ENCODE measurements at regions not wholly inside any gene's neighbourhood (a gene's known extent, or its start where the extent isn't known, plus 50 kb on each side); places are given as distances from the start of the nearest gene placed in this dataset.

DNA sequence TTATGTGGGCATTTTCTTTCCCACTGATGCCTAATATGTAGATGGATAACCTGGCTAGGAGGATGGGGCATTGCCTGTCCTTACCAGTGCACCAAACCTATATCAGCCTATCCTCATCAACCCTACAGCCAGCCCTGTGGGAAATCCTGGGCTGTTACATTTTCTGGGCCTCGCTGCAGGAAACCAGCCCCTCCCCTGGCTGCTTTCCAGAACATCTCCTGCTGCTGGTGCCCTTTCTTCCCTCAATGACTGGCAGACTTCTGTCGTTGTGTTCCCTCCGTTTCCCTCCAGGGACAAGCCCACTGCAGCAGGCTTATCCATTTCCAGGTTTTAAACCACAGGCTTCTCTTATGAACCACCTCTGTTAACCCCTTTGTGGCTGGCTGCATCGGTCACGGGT lies 486.1 kb upstream of the COBL start:
- DNase-seq (ENCODE audit: low read depth, low spot score) = no peak

DNA sequence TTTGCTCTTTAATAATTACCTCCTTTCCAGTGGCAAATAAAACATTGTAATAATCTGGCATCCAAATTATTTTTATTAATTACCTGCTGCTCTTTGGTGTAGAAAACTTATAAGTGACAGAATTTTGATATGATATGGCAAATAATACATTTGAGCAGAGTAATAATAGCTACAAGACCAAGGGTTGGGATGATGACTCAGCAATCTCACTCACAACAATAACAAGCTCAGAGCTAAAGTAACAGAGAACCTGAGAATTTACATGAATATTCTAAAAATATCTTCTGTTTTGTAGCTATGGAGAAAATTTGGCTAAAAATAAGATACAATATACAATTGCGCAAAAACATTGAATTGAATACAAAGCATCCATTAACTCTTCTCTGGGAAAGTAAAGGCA lies 480.8 kb upstream of the COBL start:
- DNase-seq (ENCODE audit: low read depth, low spot score) = no peak

- no peak for DNase-seq (ENCODE audit: low read depth, low spot score)
These were observed 476.2 kb upstream of the COBL start for GRCh38 chr7:51792796-51793195.

GRCh38 chr7:51789489-51789888 lies 472.9 kb upstream of the COBL start:
- DNase-seq (ENCODE audit: low read depth, low spot score) = no peak

- no peak for DNase-seq (ENCODE audit: low read depth, low spot score)
These were observed 469.7 kb upstream of the COBL start for GRCh38 chr7:51786284-51786683.

DNA sequence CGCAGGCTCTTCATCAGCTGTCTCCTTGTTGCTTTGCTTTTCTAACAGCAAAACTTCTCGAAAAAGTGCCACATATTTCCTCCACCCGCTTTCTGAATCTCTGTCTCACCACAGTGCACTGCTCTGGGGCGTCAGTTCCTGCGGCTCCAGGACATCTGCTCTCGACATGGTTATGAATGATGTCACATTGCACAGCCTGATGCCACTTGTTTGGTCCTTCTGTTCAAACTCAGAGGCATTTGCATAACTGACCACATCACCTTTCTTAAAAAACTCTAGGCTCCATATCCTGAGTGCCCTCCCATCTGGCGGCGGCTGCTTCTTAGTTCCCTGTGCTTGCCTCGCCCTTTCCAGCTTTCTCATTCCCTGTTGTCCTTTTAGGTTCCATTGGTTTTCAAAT lies 469.3 kb upstream of the COBL start:
- DNase-seq (ENCODE audit: low read depth, low spot score) = no peak

GRCh38 chr7:51785171-51785570 lies 468.6 kb upstream of the COBL start:
- DNase-seq (ENCODE audit: low read depth, low spot score) = no peak

DNA sequence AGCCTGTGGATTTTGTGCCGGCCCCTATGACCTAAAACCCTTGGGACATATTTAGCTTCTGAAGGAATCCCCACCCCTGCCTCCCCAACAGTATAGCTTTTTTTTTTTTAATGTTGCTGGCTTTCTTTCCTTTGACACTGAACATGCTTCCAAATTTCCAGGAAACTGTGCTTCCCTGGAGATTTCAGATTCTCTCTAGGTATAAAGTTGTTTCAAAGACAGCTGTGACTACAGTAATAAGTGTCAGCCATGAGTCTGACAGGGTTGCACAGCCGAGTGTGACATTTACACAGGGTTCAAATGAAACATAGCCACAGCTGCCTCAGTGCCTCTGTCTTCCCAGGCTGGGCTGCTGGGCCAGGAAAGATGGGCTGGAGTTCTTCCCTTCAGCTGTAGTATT lies 466.6 kb upstream of the COBL start:
- no peak for DNase-seq (ENCODE audit: low read depth, low spot score)

GRCh38 chr7:51778121-51778520 lies 461.5 kb upstream of the COBL start:
- DNase-seq (ENCODE audit: low read depth, low spot score) = no peak

GRCh38 chr7:51774178-51774577 lies 457.6 kb upstream of the COBL start:
- DNase-seq (ENCODE audit: low read depth, low spot score) = no peak

GRCh38 chr7:51772190-51772589 lies 455.6 kb upstream of the COBL start:
- DNase-seq (ENCODE audit: low read depth, low spot score) = no peak

- DNase-seq (ENCODE audit: low read depth, low spot score) = no peak
These were observed 448.4 kb upstream of the COBL start for GRCh38 chr7:51764976-51765375.

GRCh38 chr7:51759985-51760384 lies 443.4 kb upstream of the COBL start:
- no peak for DNase-seq (ENCODE audit: low read depth, low spot score)

DNA sequence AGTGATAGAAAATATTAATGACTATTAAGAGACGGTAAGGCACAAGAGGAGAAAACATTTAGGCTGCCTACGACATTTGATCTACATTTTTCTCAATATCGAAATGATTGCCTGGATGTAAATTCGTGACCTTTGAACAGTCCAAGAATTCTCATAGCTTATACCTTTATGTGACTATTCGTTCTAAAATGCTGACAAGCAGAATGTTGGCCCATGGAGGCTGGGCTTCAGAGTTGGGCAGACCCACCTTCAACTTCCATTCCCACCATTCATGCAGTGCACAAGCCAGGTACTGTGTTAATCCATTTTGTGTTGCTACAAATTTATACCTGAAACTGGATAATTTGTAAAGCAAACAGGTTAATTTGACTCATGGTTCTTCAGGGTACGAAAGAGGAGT lies 441.4 kb upstream of the COBL start:
- no peak for DNase-seq (ENCODE audit: low read depth, low spot score)

DNA sequence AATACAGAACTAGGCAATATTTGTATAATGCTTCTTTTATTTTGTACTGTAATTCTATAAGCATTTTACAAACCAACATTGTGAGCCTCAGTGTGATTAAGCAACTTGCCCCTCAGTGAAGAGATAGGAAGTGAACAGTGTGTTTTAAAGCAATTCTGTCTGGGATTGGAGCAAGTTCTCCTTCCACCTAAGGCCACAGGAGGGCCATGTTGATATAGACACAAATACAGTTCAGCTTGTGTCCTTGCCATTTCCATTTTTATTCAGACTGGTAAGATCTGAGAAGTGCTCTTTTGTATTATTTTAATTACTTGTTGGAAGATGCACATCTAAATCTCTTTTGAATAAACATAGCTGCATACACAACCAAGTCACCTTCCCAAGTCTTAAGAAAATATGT lies 416.3 kb upstream of the COBL start:
- no peak for DNase-seq (ENCODE audit: low read depth, low spot score)

DNA sequence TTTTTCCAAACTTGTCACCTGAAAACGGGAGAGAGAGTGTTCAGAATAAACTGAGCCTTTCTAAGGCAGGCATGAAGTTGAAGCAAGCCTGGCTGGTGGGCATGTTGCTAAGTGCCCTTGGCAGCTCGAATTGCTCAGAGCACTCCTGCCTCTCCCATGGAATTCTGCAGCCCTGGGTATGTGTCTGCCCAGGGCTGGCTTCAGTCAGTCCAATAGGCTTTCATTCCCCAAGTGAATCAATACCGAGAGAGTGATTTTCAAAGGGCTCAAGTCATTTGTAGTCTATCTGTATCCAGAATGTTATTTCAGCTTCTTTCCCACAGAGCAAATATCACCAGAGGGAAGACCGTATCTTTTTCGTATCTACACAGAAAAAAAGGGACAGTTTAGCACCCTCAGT lies 415.5 kb upstream of the COBL start:
- DNase-seq (ENCODE audit: low read depth, low spot score) = no peak

- DNase-seq (ENCODE audit: low read depth, low spot score) = no peak
These were observed 414.5 kb upstream of the COBL start for GRCh38 chr7:51731075-51731474.

DNA sequence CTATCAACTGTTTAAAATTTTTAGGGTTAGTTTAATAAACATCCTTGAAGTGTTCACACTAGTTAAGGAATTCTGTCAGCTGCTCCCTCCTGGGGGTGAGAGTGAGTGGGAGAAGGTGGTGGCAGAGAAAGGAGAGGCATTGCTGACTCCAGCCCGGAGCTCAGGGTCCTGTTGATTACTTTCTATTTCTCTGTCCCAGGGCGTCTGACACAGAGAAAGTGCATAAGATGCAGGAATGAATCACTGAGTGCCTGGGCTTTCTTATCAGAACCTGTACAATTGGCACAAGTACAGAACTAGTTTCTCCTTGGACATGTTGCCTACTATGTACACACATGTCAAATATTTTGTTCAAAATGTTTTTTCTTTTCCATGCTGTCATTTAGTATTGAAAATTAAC lies 410.8 kb upstream of the COBL start:
- no peak for DNase-seq (ENCODE audit: low read depth, low spot score)

DNA sequence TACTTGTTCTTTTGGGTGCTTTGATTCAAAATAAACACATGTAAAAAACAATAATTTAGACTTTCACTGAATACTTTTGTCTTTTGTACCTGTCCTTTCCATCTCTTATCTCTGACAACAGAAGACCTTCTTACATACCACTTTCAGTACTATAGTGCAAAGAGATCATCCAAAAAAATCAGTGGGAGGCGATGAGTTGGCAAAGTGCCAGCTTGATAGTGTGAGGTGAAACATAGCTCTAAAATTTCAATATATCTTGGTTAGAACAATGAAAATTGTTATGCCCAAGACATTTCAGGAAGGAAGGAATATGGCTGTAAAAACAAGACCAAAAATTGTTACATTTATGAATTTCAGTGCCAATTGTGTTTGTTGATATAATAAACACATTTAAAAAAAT lies 390.2 kb upstream of the COBL start:
- DNase-seq (ENCODE audit: low read depth, low spot score) = no peak

GRCh38 chr7:51705701-51706100 lies 389.1 kb upstream of the COBL start:
- DNase-seq (ENCODE audit: low read depth, low spot score) = no peak

DNA sequence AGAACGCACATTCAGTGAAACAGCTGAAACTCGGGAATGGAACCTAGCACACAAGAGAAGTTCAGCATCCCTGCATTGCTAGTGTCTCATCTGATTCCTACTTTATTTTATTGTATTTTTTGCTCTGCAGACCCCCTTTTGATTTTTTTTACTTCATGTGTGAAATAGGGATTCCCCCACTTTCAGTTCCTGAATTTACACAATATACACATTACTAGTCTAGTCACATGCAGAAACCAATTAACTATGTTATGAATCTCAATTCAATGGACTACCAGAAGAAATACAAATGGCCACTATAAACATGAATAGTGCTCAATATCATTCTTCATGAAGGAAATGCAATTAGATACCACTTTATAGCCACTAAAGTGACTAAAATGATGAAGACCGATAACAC lies 386.1 kb upstream of the COBL start:
- no peak for DNase-seq (ENCODE audit: low read depth, low spot score)

DNA sequence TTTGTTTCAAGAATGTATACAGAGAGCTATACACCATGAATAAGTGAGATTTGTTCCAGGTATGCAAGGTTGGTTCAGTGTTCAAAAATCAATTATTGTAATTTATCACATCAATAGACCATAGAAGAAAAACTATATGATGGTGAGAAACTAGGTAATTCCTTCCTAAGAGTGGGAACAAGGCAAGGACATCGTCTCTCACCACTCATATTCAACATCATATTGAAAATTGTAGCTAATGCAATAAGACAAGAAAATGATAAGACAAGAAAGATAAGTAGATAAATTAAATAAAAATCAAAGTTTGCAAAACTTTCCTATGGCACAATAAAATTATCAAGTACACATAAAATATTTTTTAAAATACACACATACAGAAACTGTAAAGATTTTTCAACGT lies 385.3 kb upstream of the COBL start:
- DNase-seq (ENCODE audit: low read depth, low spot score) = no peak

DNA sequence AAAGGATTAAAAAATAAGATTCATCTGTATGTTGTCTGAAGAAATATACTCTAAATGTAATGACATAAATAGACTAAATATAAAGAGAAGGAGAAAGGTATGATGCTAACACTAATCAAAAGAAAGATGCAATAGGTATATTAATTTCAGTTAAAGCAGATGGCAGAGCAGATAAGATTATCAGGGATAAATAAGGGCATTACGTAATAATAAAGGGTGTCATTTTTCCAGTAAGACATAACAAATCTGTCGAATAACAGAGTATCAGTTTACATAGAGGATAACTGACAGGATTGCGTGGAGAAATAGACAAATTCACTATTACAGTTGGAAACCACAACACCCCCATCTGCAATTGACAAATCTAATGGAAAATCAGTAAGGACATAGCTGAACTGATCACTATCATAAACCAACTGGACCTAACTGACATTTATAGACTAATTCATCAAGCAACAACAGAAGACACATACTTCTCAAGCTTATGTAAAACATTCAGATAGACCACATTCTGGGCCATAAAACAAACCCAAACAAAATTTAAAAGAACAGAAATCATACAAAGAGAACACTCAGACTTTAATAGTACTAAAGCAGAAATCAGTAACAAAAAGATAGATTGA lies 384.1 kb upstream of the COBL start:
- DNase-seq (ENCODE audit: low read depth, low spot score) = no peak

- no peak for DNase-seq (ENCODE audit: low read depth, low spot score)
These were observed 376.6 kb upstream of the COBL start for GRCh38 chr7:51693258-51693657.

All from smooth muscle cell of the brain vasculature (primary cell).